ENCODE measurements at regions not wholly inside any gene's neighbourhood (a gene's known extent, or its start where the extent isn't known, plus 50 kb on each side); places are given as distances from the start of the nearest gene placed in this dataset.
"Not testable (repeated sequence)": the region's sequence is repeated elsewhere in the genome, so short reads cannot be mapped to it uniquely, and the experiment has no call there.

DNA sequence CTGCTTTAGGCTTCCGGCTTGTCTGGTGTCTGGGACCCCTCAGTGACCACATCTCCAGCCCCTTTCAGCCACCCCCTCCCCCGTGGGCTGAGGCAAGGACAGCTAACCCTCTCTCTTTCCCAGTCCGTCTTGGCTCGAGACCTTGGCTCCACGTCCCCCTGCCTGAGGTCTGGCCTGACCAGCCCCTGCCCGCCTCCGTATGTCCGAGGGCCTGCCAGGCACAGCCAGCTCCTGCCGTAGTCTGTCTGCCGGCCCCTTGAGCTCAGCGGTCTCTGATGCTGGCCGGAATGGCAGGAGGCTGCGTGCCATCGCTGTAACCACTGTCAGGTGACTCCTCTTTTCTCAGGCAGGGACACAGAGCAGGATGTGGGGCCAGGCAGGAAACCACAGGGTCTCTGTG, 73.3 kb upstream of the LRPAP1 start:
- TF ChIP-seq, protein P1, sequence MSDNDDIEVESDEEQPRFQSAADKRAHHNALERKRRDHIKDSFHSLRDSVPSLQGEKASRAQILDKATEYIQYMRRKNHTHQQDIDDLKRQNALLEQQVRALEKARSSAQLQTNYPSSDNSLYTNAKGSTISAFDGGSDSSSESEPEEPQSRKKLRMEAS (IDR thresholded peaks at IDR 0.05; ENCODE audit: low read depth, low read length) = no peak
- TF ChIP-seq, protein P2, sequence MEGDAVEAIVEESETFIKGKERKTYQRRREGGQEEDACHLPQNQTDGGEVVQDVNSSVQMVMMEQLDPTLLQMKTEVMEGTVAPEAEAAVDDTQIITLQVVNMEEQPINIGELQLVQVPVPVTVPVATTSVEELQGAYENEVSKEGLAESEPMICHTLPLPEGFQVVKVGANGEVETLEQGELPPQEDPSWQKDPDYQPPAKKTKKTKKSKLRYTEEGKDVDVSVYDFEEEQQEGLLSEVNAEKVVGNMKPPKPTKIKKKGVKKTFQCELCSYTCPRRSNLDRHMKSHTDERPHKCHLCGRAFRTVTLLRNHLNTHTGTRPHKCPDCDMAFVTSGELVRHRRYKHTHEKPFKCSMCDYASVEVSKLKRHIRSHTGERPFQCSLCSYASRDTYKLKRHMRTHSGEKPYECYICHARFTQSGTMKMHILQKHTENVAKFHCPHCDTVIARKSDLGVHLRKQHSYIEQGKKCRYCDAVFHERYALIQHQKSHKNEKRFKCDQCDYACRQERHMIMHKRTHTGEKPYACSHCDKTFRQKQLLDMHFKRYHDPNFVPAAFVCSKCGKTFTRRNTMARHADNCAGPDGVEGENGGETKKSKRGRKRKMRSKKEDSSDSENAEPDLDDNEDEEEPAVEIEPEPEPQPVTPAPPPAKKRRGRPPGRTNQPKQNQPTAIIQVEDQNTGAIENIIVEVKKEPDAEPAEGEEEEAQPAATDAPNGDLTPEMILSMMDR (IDR thresholded peaks at IDR 0.05; ENCODE audit: low read depth, low read length) = no peak
- TF ChIP-seq POLR2A (IDR thresholded peaks at IDR 0.05; ENCODE audit: extremely low read depth, insufficient read length) = no peak
- TF ChIP-seq MYC (IDR thresholded peaks at IDR 0.05; ENCODE audit: low read depth, low read length) = no peak
- H3K4me3 ChIP-seq (ENCODE audit: low read depth, low read length) = no peak overlapping the region

DNA sequence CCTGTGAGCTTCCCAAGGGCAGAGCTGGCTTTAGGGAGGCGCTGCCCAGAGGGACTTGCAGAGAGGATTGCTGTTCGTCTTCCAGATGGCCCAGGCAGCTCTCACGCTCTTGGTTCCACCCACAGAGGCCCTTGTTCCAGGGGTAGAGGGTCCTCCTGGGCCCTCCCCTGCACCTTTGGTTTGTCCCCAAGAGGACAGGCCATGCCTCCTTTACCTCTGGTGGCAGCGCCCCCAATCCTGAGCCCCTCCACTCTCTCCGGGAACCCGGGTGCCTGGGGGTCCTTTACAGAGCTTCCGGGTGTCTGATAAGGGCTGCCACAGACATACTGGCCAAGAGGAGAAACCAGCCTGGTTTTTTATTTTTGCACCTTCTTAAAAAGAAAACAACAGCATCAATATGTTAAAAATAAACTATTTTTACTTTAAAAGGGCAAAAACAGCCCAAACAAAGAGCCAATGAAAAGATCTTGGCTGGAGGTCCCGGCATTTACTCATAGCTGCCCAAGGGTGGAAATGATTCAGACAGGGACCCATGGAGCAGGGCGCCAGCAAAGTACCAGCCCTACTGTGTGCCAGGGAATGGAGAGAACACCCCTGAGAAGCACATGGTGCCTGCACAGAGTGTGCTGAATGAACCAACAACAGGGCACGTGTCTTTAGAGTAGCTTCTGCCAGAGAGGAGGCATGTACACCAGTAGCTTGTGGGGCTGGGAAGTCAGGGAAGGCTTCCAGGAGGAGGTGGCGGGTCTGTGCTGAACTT, 70.8 kb upstream of the LRPAP1 start:
- not testable (repeated sequence) for H3K4me3 ChIP-seq (ENCODE audit: low read depth, low read length); DNase-seq (ENCODE audit: low read depth)

More for the DNA sequence above, 73.3 kb upstream of the LRPAP1 start:
- DNase-seq (ENCODE audit: low read depth) = no peak

DNA sequence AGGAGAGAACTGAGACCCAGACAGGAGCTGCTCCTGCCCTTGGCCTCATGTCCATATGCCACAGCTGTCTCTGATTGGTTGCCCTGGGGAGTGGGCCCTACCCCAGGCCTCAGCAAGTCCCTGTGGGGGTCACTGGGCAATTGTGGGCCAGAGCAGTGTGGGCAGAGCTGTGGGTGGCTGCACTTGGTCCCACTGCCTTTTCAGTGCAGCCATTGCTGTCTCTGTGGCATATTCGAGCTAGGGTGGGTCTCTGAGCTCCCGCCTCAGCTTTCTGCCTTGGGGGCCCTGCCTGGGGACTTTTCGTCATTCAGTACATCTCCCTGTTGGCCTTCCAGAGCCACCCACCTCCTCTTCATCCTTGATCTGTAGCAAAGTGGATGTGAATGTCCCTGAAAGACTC, 69.8 kb upstream of the LRPAP1 start:
- no peak overlapping the region for H3K4me3 ChIP-seq (ENCODE audit: low read depth, low read length)
- no peak for DNase-seq (ENCODE audit: low read depth)
- TF ChIP-seq POLR2A (IDR thresholded peaks at IDR 0.05; ENCODE audit: extremely low read depth, insufficient read length) (no peak), MYC (IDR thresholded peaks at IDR 0.05; ENCODE audit: low read depth, low read length) (no peak)
- TF ChIP-seq, protein P1 (IDR thresholded peaks at IDR 0.05; ENCODE audit: low read depth, low read length) = no peak
- TF ChIP-seq, protein P2 (IDR thresholded peaks at IDR 0.05; ENCODE audit: low read depth, low read length) = no peak

DNA sequence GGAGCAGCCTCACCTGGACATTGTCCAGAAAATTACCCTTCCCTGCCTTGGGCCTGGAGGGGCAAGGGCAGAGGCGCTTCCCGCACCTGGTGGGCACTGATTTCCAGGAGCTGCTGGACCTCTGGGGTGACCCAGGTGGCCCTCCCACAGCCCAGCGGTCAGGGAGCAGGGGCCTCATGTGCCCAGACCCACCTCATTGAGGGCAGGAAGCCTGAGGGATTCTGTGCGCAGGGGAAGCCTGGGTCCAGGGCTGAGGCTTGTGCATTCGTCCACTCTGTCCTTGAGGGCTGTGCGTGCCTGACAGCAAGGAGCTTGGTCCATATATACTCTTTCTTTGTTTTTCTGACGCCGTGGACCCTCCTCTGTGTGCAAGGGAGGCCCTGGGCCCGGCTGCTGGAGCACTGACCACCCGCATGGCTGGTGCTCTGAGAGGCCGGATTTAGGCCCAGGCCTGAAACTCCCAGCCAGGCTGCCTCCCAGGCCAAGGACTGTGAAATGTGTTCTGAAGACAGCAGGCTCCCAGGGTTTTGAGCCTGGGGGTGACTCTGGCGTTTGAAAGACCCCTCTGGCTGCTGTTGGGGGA, 69.0 kb upstream of the LRPAP1 start:
- DNase-seq (ENCODE audit: low read depth); H3K4me3 ChIP-seq (ENCODE audit: low read depth, low read length): not testable (repeated sequence)

DNA sequence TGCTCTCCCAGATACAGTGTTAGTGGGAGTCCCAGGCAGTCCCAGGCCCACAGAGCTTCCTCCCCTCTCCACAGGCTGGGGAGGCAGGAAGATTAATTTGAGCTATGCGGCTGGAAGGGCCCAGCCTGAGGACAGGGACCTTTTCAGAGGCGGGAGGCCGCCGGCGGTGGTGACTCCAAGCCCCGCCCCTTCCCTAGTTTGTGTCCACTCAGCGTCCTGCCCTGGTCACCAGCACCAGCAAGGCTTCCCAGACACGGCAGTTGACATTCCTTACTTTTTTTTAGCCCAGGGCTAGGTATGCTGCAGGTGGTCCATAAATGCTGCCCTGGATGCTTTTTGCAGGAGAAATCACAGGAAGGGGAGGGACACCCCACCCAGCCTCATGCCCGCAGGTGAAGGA, 67.7 kb upstream of the LRPAP1 start:
- no peak for TF ChIP-seq MYC (IDR thresholded peaks at IDR 0.05; ENCODE audit: low read depth, low read length)
- TF ChIP-seq POLR2A (IDR thresholded peaks at IDR 0.05; ENCODE audit: extremely low read depth, insufficient read length) = no peak
- TF ChIP-seq, protein P2 (IDR thresholded peaks at IDR 0.05; ENCODE audit: low read depth, low read length) = no peak
- TF ChIP-seq, protein P1 (IDR thresholded peaks at IDR 0.05; ENCODE audit: low read depth, low read length) = no peak
- H3K4me3 ChIP-seq (ENCODE audit: low read depth, low read length) = no peak overlapping the region
- DNase-seq (ENCODE audit: low read depth) = no peak

- no peak overlapping the region for H3K4me3 ChIP-seq (ENCODE audit: low read depth, low read length)
- TF ChIP-seq POLR2A (IDR thresholded peaks at IDR 0.05; ENCODE audit: extremely low read depth, insufficient read length) = no peak
- TF ChIP-seq, protein P2 (IDR thresholded peaks at IDR 0.05; ENCODE audit: low read depth, low read length) = no peak
- TF ChIP-seq MYC (IDR thresholded peaks at IDR 0.05; ENCODE audit: low read depth, low read length) = no peak
- TF ChIP-seq, protein P1 (IDR thresholded peaks at IDR 0.05; ENCODE audit: low read depth, low read length) = no peak
- DNase-seq (ENCODE audit: low read depth) = no peak
Observed at GRCh38 chr4:3598695-3599227, 66.5 kb upstream of the LRPAP1 start.

DNA sequence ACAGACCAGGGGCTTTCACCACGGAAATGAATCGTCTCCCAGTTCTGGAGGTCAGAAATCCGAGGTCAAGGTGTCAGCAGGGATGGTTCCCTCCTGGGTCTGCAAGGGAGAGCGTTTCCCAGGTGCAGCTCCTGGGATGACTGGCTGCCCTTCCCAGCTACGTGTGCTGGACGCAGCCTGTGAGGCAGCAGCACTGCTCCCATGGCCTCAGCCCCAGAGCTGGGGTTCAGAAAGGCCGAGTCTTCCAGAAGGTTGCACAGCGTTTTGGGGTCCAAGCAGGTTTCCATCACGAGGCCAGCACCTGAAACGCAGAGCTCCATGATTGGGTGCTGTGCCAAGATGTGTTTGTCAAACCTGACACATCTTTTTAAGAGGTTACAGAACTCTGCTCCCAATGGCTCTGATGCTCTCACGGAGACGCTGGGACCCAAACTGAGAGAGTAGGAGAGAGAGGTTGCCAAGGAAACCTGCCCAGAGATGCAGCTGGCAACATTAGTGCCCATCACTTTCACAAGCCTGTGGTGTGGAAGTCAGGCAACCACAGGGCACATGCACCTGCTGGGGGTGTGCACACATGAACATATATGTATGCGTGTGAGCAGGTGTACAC, 65.8 kb upstream of the LRPAP1 start:
- H3K4me3 ChIP-seq (ENCODE audit: low read depth, low read length); DNase-seq (ENCODE audit: low read depth): not testable (repeated sequence)

- H3K4me3 ChIP-seq (ENCODE audit: low read depth, low read length); DNase-seq (ENCODE audit: low read depth): not testable (repeated sequence)
Observed at GRCh38 chr4:3596957-3597733, 64.9 kb upstream of the LRPAP1 start.

- DNase-seq (ENCODE audit: low read depth); H3K4me3 ChIP-seq (ENCODE audit: low read depth, low read length): not testable (repeated sequence)
Observed at GRCh38 chr4:3595627-3596291, 63.5 kb upstream of the LRPAP1 start.

DNA sequence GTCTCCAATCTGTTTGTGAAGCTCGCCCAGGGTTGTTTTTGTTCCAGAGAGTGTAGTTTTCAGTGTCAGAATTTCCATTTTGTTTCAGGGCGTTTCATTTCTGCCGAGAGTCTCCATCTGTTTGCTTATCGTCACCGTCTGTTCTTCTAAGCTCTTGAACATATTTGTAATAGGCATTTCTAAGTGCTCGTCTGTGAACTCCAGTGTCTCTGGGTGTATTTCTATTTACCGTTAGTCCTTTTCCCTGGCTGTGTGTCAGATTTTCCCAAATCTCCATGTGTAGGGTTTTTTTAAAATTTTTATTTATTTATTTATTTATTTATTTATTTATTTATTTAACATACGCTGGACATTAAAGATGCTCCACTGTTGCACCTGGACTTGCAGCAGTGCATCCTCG, 62.5 kb upstream of the LRPAP1 start:
- not testable (repeated sequence) for H3K4me3 ChIP-seq (ENCODE audit: low read depth, low read length); DNase-seq (ENCODE audit: low read depth)
